Spinal cord (tissue), 9 donors: ENCODE measurements at regions not wholly inside any gene's neighbourhood (a gene's known extent, or its start where the extent isn't known, plus 50 kb on each side); places are given as distances from the start of the nearest gene placed in this dataset.

ENCODE experiments used
- DNase-seq, 6 donors: peaks; one replicate each; pipeline versions ENCODE4 v3.0.0 to v3.0.0-alpha.2; 2013 to 2015; ENCODE audit warnings: low spot score in 6 of 6, low read depth in 4 of 6
- H3K27ac ChIP-seq: one replicate; pipeline ENCODE4 v1.5.1; 2013; ENCODE audit warnings: low read depth, low read length, control low read depth
- H3K27me3 ChIP-seq: one replicate; pipeline ENCODE4 v1.6.1; 2013; ENCODE audit warnings: low read length; ENCODE audit not compliant: control insufficient read depth, insufficient read depth
- H3K36me3 ChIP-seq: one replicate; pipeline ENCODE4 v1.6.1; 2013; ENCODE audit warnings: low read length; ENCODE audit not compliant: control insufficient read depth, insufficient read depth
- H3K4me1 ChIP-seq: one replicate; pipeline ENCODE4 v1.6.1; 2013; ENCODE audit warnings: low read length; ENCODE audit not compliant: control insufficient read depth, insufficient read depth
- H3K4me3 ChIP-seq: one replicate; pipeline ENCODE4 v1.5.1; 2013; ENCODE audit warnings: low read depth, low read length, control low read depth
- H3K9me3 ChIP-seq: one replicate; pipeline ENCODE4 v1.6.1; 2013; ENCODE audit warnings: low read length; ENCODE audit not compliant: control insufficient read depth, insufficient read depth
- WGBS: methylation state at CpG from one replicate; pipeline ENCODE4 v1.1.5; 2013; ENCODE audit warnings: missing lambda C conversion rate; ENCODE audit not compliant: insufficient coverage; 5-methylcytosine and 5-hydroxymethylcytosine counted together
- donor health status: healthy.

GRCh38 chr4:12979797-12980196, 504.3 kb downstream of the RAB28 start:
- Histone ChIP-seq H3K36me3 (no peaks in the 10 kb centered on the region), H3K4me3 (no peak overlapping the region), H3K27ac (no peak overlapping the region), H3K27me3 (no peaks in the 10 kb centered on the region), H3K9me3 (no peaks in the 10 kb centered on the region), H3K4me1 (no peaks in the 10 kb centered on the region)
- DNase-seq = no peak
- WGBS = 90% methylated on average over 10 of the region's 11 CpGs

- Histone ChIP-seq H3K4me1 (no peaks in the 10 kb centered on the region), H3K4me3 (no peak overlapping the region), H3K36me3 (no peaks in the 10 kb centered on the region), H3K27me3 (no peaks in the 10 kb centered on the region), H3K27ac (no peak overlapping the region), H3K9me3 (no peaks in the 10 kb centered on the region)
- no peak for DNase-seq
Measured at GRCh38 chr4:12978310-12978709, 505.8 kb downstream of the RAB28 start.

GRCh38 chr4:12975511-12975910, 508.6 kb downstream of the RAB28 start:
- no peaks in the 10 kb centered on the region for H3K27me3 ChIP-seq
- WGBS = 64% methylated on average over 2 of the region's 3 CpGs
- H3K4me1 ChIP-seq = no peaks in the 10 kb centered on the region
- H3K36me3 ChIP-seq = no peaks in the 10 kb centered on the region
- H3K4me3 ChIP-seq = no peak overlapping the region
- no peak for DNase-seq
- no peaks in the 10 kb centered on the region for H3K9me3 ChIP-seq
- no peak overlapping the region for H3K27ac ChIP-seq

- H3K9me3 ChIP-seq = no peaks in the 10 kb centered on the region
- WGBS = no CpG with 5 or more reads among the region's 2 CpGs
- H3K4me3 ChIP-seq = no peak overlapping the region
- H3K27me3 ChIP-seq = no peaks in the 10 kb centered on the region
- H3K27ac ChIP-seq = no peak overlapping the region
- no peak for DNase-seq
- H3K4me1 ChIP-seq = no peaks in the 10 kb centered on the region
- no peaks in the 10 kb centered on the region for H3K36me3 ChIP-seq
Measured at GRCh38 chr4:12973522-12973921, 510.6 kb downstream of the RAB28 start.

GRCh38 chr4:12968345-12968744, 515.8 kb downstream of the RAB28 start:
- H3K27me3 ChIP-seq = no peaks in the 10 kb centered on the region
- no peak for DNase-seq
- whole genome bisulfite sequencing = 100% methylated on average over 1 of the region's 4 CpGs
- H3K9me3 ChIP-seq = no peaks in the 10 kb centered on the region
- no peak overlapping the region for H3K4me3 ChIP-seq
- H3K36me3 ChIP-seq = no peaks in the 10 kb centered on the region
- H3K4me1 ChIP-seq = no peaks in the 10 kb centered on the region
- H3K27ac ChIP-seq = no peak overlapping the region

GRCh38 chr4:12966726-12967125, 517.4 kb downstream of the RAB28 start:
- H3K27ac ChIP-seq = no peak overlapping the region
- H3K4me3 ChIP-seq = no peak overlapping the region
- no peaks in the 10 kb centered on the region for H3K9me3 ChIP-seq
- DNase-seq = no peak
- no peaks in the 10 kb centered on the region for H3K36me3 ChIP-seq
- 58% methylated on average over 3 of the region's 5 CpGs for WGBS
- no peaks in the 10 kb centered on the region for H3K27me3 ChIP-seq
- H3K4me1 ChIP-seq = no peaks in the 10 kb centered on the region

GRCh38 chr4:12965334-12965733, 518.8 kb downstream of the RAB28 start:
- WGBS = 78% methylated on average over 3 of the region's 4 CpGs
- H3K27me3 ChIP-seq = no peaks in the 10 kb centered on the region
- no peaks in the 10 kb centered on the region for H3K9me3 ChIP-seq
- H3K27ac ChIP-seq = no peak overlapping the region
- no peak for DNase-seq
- H3K4me1 ChIP-seq = no peaks in the 10 kb centered on the region
- no peaks in the 10 kb centered on the region for H3K36me3 ChIP-seq
- H3K4me3 ChIP-seq = no peak overlapping the region

GRCh38 chr4:12963912-12964311, 520.2 kb downstream of the RAB28 start:
- Histone ChIP-seq H3K4me3 (no peak overlapping the region), H3K4me1 (no peaks in the 10 kb centered on the region), H3K9me3 (no peaks in the 10 kb centered on the region), H3K27ac (no peak overlapping the region), H3K27me3 (no peaks in the 10 kb centered on the region), H3K36me3 (no peaks in the 10 kb centered on the region)
- DNase-seq = no peak
- whole genome bisulfite sequencing = no CpG with 5 or more reads among the region's 1 CpG

- Histone ChIP-seq H3K4me1 (no peaks in the 10 kb centered on the region), H3K9me3 (no peaks in the 10 kb centered on the region), H3K27me3 (no peaks in the 10 kb centered on the region), H3K36me3 (no peaks in the 10 kb centered on the region), H3K27ac (no peak overlapping the region), H3K4me3 (no peak overlapping the region)
- DNase-seq = no peak
Measured at GRCh38 chr4:12963291-12963690, 520.8 kb downstream of the RAB28 start.

- DNase-seq = no peak
- Histone ChIP-seq H3K4me1 (no peaks in the 10 kb centered on the region), H3K9me3 (no peaks in the 10 kb centered on the region), H3K36me3 (no peaks in the 10 kb centered on the region), H3K27me3 (no peaks in the 10 kb centered on the region), H3K4me3 (no peak overlapping the region), H3K27ac (no peak overlapping the region)
- WGBS = no CpG with 5 or more reads among the region's 2 CpGs
Measured at GRCh38 chr4:12961713-12962112, 522.4 kb downstream of the RAB28 start.

GRCh38 chr4:12958436-12958835, 525.7 kb downstream of the RAB28 start:
- no peaks in the 10 kb centered on the region for H3K36me3 ChIP-seq
- no peak overlapping the region for H3K4me3 ChIP-seq
- H3K27me3 ChIP-seq = no peaks in the 10 kb centered on the region
- H3K9me3 ChIP-seq = no peaks in the 10 kb centered on the region
- H3K27ac ChIP-seq = no peak overlapping the region
- DNase-seq = no peak
- H3K4me1 ChIP-seq = no peaks in the 10 kb centered on the region
